ENCODE measurements at regions not wholly inside any gene's neighbourhood (a gene's known extent, or its start where the extent isn't known, plus 50 kb on each side); places are given as distances from the start of the nearest gene placed in this dataset.

GRCh38 chr21:24118738-24119459 is 1488.4 kb downstream of the MRPL39 start:
- TF ChIP-seq EP300 (IDR thresholded peaks at IDR 0.05) (no peak), POLR2A (IDR thresholded peaks at IDR 0.05) (no peak)
